Lower leg skin (tissue), 3 donors: ENCODE measurements at regions not wholly inside any gene's neighbourhood (a gene's known extent, or its start where the extent isn't known, plus 50 kb on each side); places are given as distances from the start of the nearest gene placed in this dataset.

ENCODE experiments used
- CTCF ChIP-seq, 3 donors: fragments of 450-650 bp; IDR thresholded peaks; one replicate each; pipeline ENCODE4 v1.5.1; 2016; ENCODE audit warnings: antibody characterized with exemption in 3 of 3, mild to moderate bottlenecking in 3 of 3, moderate library complexity in 2 of 3
- POLR2A ChIP-seq, 2 donors: fragments of 450-650 bp; IDR thresholded peaks; one replicate each; pipeline ENCODE4 v1.6.1; 2016 to 2017; ENCODE audit warnings: antibody characterized with exemption in 2 of 2, mild to moderate bottlenecking in 1 of 2, moderate library complexity in 1 of 2

DNA sequence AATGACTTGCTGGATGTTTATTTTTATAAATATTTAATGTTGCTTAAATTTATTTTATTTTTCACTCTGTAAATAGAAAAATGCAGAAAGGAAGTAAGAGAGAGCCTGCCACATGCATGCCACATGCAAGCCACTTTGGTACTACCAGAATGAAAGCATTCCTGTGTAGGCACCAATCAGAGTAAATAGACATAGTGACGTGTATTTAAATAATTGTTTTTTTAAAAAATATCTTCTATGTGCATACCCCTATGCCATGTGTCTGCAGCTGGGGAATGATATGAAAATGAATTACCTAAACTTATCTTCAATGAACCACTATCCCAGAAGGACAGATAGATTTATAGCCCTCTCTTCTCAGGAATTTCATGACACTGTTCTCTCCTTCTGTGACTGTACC lies 651.5 kb upstream of the RIOK2 start:
- no peak for TF ChIP-seq CTCF (IDR thresholded peaks at IDR 0.05)
- TF ChIP-seq POLR2A (IDR thresholded peaks at IDR 0.05), result no peak
